ENCODE measurements at regions not wholly inside any gene's neighbourhood (a gene's known extent, or its start where the extent isn't known, plus 50 kb on each side); places are given as distances from the start of the nearest gene placed in this dataset.

DNA sequence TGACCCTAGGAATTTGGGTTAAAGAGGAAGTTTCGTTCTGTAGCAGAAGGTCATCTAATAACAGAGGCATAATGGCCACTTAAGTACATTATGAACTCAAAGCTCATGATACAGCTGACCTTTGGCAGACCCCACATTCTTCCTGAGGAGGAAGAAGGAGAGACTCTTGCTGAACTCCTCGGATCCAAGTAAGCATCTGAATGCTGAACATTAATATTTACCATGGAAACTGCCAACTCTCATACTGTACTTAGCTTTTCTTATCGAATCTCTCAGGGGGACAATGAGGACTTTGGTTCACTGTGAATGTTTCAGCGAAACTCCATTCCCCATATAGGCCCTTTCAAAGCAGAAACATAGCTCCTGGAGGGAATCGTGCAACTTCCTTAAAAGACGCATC lies 781.4 kb upstream of the GYPC start:
- no peak overlapping the region for H3K4me3 ChIP-seq (ENCODE audit: low read depth, low read length)
- TF ChIP-seq, protein P1, sequence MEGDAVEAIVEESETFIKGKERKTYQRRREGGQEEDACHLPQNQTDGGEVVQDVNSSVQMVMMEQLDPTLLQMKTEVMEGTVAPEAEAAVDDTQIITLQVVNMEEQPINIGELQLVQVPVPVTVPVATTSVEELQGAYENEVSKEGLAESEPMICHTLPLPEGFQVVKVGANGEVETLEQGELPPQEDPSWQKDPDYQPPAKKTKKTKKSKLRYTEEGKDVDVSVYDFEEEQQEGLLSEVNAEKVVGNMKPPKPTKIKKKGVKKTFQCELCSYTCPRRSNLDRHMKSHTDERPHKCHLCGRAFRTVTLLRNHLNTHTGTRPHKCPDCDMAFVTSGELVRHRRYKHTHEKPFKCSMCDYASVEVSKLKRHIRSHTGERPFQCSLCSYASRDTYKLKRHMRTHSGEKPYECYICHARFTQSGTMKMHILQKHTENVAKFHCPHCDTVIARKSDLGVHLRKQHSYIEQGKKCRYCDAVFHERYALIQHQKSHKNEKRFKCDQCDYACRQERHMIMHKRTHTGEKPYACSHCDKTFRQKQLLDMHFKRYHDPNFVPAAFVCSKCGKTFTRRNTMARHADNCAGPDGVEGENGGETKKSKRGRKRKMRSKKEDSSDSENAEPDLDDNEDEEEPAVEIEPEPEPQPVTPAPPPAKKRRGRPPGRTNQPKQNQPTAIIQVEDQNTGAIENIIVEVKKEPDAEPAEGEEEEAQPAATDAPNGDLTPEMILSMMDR (IDR thresholded peaks at IDR 0.05; ENCODE audit: insufficient read depth, low read length) = no peak
- DNase-seq (ENCODE audit: low read depth) = no peak

DNA sequence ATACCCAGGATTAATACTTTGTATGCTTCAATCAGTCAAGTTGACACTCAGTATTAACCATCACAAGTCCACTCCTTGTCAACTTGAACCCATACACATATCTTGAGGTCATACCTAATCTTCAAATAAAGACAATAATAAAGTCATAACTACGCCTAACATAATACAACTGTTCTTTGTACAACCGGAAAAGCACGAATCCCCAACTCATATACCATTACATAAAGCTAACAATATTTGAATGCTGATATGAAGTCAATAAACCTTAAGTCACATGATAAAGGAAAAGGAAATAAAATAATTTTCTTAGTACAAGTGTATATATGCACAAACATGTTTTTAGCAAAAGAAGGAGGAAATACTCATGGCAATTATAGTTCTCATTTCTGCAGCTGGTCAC lies 770.6 kb upstream of the GYPC start:
- TF ChIP-seq, protein P1 (IDR thresholded peaks at IDR 0.05; ENCODE audit: insufficient read depth, low read length) = no peak
- H3K4me3 ChIP-seq (ENCODE audit: low read depth, low read length) = no peak overlapping the region
- DNase-seq (ENCODE audit: low read depth) = no peak

DNA sequence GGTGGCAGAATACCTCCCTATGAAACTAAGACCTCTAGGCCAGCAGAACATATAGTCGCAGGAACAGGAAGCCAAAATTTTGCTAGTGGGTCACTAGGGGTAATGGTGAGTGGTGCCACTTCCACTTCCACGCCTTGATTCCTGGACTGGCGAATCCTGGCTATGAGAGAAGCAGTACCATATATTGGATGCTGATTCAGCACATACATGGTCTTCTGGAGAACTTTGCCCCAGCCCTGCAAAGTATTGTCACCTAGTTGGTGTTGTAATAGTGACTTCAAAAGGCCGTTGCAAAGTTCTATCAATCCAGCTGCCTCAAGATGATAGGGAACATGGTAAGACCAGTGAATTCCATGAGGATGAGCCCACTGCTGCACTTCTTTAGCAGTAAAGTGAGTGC lies 769.8 kb upstream of the GYPC start:
- no peak for DNase-seq (ENCODE audit: low read depth)

DNA sequence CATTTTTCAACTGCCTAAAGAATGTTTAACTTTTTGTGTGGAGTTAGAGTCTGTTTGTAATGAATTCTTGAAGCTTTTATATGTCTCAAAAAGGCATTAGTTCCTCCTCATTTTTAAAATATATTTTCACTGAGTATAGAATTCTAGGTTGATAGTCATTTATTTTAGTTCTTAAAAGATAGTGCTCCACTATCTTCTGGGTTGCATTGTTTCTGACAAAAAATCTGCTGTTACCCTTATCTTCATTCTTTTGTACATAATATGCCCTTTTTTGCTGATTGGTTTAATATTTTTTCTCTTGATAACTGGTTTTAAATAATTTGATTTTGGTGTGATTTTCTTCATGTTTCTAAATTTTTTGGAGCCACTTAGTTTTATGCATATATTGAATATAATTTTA lies 754.7 kb upstream of the GYPC start:
- TF ChIP-seq, protein P1 (IDR thresholded peaks at IDR 0.05; ENCODE audit: insufficient read depth, low read length) = no peak

More for the DNA sequence above, 769.8 kb upstream of the GYPC start:
- H3K4me3 ChIP-seq (ENCODE audit: low read depth, low read length) = no peak overlapping the region
- TF ChIP-seq, protein P1 (IDR thresholded peaks at IDR 0.05; ENCODE audit: insufficient read depth, low read length) = no peak

DNA sequence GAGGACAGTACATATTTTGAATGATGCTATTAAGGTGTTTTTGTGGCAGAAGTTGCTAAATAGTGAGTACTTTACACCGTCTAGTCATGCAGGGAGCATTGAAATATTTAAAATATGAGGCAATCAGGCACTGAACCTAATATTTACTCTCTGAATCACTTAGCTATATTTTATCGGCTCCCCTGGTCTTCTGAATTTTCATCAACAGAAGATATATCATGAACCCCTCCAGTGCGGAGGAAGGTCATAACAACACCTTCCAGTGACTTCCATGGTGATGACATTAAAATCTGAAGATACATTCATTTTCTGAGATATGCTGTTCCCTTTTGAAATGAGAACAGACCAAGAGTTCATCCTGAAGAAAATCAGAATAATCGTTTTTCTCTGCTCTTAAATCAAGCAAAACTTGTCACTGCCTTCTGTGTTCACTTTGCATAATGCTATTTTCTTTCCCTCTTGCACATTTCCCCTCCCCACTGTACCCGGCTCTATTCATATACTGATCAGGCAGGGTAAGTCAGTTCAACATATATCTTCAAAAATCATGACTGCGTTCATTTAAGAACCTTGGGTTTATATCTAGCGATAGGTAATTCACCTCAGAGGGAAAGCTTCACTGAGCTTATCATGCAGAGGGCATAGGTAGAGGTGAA lies 729.9 kb upstream of the GYPC start:
- DNase-seq (ENCODE audit: low read depth) = no peak
- no peak overlapping the region for H3K4me3 ChIP-seq (ENCODE audit: low read depth, low read length)
- TF ChIP-seq, protein P1 (IDR thresholded peaks at IDR 0.05; ENCODE audit: insufficient read depth, low read length) = no peak

More for the DNA sequence above, 754.7 kb upstream of the GYPC start:
- H3K4me3 ChIP-seq (ENCODE audit: low read depth, low read length) = no peak overlapping the region
- no peak for DNase-seq (ENCODE audit: low read depth)

DNA sequence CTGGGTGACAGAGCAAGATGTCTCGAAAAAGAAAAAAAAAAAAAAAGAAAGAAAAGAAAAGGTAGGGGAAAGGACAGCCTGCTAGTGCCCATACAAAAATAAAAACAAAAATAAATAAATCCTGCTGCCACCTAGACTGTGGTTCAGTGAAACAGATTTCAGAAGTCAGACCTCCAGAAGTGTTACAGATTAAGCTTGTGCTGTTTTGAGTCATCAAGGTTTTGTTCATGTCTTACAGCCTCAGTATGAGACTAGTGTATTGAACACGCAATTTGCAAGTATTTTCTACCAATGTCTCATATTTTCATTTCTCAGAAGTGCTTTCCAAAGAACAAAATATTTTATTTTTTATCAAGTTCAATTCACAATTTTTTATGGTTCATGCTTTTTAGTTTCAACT lies 720.4 kb upstream of the GYPC start:
- H3K4me3 ChIP-seq (ENCODE audit: low read depth, low read length) = no peak overlapping the region
- TF ChIP-seq, protein P1 (IDR thresholded peaks at IDR 0.05; ENCODE audit: insufficient read depth, low read length) = no peak
- DNase-seq (ENCODE audit: low read depth) = no peak

Measured in fibroblast of the aortic adventitia (primary cell).